HG03025 (cell line): ENCODE measurements at regions not wholly inside any gene's neighbourhood (a gene's known extent, or its start where the extent isn't known, plus 50 kb on each side); places are given as distances from the start of the nearest gene placed in this dataset.
"Not testable (repeated sequence)": the region's sequence is repeated elsewhere in the genome, so short reads cannot be mapped to it uniquely, and the experiment has no call there.

Experiments
- ATAC-seq: cut with Tn5 transposase; IDR thresholded peaks from one replicate; pipeline ENCODE4 v1.9.1; 2021; ENCODE audit warnings: mild to moderate bottlenecking, moderate library complexity; ENCODE audit not compliant: unreplicated experiment, low FRiP score

DNA sequence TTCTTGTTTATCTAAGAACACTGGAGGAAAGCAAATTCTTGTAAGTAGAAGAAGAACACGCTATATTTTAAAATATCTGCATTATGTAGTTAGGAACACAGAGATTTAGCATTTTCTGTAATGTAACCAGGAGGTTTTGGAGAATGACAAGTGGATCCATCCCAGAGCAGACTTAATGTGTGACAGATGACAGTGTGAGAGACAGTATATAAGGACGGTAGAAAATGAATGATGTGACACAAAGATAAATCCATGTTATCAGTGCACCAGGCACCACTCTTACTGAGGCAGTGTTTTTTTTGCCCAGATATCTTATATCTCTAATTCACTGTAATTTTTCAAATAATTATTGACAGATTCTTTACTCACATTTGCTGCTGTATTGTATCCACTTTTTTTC lies 239.0 kb upstream of the KCNN2 start:
- no peak for ATAC-seq

- ATAC-seq, result no peak
Measured at GRCh38 chr5:114123654-114124053, 238.2 kb upstream of the KCNN2 start.

DNA sequence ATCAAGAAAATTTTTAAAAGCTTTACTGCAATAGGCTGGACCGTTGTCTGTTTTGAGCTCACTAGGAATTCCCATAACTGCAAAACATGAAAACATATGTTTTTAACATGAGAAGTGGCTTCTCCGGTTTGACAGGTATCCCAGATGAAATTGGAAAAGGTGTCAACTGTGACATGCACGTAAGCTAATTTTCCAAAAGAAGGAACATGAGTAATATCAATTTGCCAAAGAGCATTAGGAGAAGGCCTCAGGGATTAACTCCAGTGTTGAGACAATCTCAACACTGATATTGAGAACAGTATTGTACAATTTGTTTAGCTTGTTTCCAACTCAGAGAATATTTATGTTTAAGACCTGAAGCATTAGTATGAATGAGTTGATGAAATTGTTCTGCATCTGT lies 215.5 kb upstream of the KCNN2 start:
- no peak for ATAC-seq

- no peak for ATAC-seq
Measured at GRCh38 chr5:114148253-114148652, 213.6 kb upstream of the KCNN2 start.

DNA sequence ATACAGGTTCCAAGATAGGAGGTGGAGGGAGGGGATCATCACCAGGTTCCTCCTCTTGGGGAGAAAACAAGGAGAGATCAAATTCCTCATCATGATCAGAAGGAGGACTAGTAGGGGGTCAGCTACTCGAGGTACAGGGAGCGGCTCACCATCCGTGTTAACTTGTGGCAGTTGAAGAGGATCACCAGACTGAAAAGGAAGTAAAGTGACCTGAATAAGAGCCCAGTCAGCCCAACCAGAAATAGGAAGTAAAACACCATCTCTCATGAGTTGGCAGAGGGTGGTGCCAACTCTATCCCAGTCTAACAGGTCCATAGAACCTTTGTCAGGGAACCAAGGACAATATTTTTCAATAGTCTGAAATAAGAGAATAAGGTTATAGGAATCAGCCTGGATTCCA lies 213.1 kb upstream of the KCNN2 start:
- ATAC-seq, result not testable (repeated sequence)

DNA sequence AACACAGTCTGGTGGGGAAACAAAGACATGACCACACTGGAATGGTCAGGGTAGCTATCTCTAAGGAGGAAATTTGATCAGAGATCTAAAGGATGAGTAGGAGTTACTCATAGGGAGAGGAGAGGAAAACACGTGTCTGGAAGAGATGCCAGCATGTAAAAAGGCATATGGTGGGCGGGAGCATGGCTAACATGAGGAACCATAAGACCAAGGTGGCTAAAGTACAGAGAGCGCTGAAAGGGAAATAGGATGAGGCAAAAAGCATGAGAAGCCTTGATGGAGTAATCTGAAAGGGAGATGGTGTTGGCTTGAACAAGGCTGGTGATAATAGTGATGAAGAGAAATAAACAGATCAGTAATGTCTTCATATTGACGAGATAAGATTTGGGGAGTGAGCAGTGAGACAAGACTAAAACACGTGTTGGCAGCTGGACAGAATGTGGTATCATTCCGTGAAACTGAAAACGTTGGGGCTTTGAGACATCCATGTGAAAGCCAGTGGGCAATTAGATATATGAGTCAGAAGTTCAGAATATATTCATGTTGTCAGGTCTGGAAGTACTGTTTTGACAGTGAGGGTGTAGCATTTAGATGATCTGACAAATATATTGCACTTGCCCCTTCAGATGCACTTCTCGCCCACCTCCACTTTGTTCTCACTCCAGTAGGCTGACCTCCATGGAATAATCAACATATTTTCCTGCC lies 209.1 kb upstream of the KCNN2 start:
- no peak for ATAC-seq

DNA sequence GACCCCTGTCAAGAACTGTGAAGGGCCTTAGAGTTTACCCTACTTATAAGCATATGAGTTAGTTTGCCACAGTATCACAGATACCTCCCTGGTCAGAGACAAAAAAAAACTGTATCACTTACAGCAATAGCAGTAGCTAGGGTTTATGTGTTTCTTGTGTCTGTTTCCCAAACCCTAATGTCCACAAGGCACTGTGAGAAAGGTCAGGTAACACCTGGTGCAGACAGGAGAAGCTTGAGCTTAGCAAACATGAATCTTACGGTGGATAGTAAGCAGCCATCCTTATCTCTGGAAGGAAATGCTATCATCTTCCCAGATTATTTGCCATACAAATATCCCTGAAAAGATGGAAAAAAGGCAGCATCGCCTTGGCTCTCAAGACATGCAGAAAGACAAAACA lies 208.5 kb upstream of the KCNN2 start:
- ATAC-seq, result no peak

- ATAC-seq, result no peak
Measured at GRCh38 chr5:114153833-114154232, 208.0 kb upstream of the KCNN2 start.

GRCh38 chr5:114166081-114166480 lies 195.8 kb upstream of the KCNN2 start:
- ATAC-seq, result no peak

GRCh38 chr5:114174131-114174530 lies 187.7 kb upstream of the KCNN2 start:
- no peak for ATAC-seq

GRCh38 chr5:114174837-114175236 lies 187.0 kb upstream of the KCNN2 start:
- ATAC-seq, result no peak

- ATAC-seq, result no peak
Measured at GRCh38 chr5:114176356-114176755, 185.5 kb upstream of the KCNN2 start.

- no peak for ATAC-seq
Measured at GRCh38 chr5:114179134-114179533, 182.7 kb upstream of the KCNN2 start.

DNA sequence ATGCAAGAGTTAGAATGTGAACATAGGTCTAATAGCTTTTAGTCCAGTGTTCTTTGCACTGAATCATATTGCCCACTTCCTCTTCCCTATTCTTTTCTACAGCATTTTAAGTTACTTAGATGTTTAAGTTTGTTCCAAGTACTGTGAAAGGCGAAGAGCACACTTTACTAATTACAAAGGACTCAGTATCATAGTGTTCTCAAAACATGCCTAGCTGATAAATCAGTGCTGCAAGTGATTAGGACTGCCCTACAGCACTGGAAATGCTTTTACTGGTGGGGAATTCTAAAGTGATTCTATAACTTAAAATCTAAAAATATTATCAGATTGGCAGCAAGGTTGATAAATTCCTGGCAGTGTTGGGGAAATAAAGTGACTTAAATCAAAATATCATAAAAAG lies 177.9 kb upstream of the KCNN2 start:
- ATAC-seq, result no peak

GRCh38 chr5:114185274-114185673 lies 176.6 kb upstream of the KCNN2 start:
- ATAC-seq, result no peak

DNA sequence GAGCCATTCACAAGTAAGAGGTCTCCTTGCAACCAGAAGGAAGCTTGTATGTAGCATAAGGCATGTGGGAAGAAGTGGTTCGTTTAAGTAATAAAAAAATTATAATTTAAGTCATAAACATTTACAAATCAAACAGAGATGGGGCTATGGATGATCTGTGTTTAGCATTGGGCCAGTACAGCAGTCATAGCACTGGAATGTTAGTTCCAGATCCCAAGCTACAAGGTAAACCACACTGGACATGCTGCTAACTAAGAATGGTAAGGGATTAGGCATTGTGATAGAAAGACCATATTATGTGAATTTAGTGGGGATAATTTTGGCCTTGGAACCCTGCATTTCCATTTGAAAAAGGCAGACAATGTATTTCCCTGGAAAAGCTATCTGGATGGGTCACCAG lies 170.4 kb upstream of the KCNN2 start:
- ATAC-seq, result no peak

DNA sequence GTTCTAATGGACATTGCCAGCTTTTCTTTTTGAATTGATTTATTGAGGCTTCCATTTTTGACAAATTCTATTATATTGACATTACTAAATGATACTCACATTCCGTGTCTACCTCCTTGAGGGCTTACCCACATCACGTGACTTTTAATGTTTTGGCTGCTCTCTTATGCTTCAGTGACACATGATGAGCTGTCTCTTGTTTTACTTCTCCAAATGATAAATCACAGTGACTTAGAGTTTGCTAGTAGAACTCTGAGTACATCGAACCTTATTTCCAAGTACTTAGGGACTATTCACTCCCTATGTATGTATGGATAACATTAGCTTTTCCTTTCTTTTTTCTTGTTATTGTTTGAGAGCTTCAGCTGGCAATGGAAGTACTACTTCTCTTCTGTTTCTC lies 169.8 kb upstream of the KCNN2 start:
- no peak for ATAC-seq

DNA sequence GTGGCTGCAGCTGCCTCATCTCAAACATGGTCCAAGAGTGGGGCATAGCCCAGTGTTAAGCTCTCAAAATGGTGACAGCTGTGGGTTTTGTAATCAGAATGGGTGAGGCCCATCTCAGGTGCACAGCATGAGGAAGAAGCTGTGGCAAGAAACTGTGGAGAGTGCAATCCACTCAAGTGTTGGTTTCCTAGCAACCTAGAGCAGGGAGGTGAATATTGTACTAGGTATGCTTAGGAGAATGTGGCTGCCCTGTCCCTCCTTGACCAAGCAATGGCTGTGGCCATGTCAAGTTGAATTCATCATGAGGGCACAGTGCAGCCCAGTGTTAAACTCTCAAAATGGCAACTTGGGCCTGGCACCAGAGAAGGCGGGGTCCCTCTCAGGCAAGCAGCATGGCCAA lies 160.5 kb upstream of the KCNN2 start:
- no peak for ATAC-seq

- no peak for ATAC-seq
Measured at GRCh38 chr5:114204923-114205322, 156.9 kb upstream of the KCNN2 start.

GRCh38 chr5:114206640-114207039 lies 155.2 kb upstream of the KCNN2 start:
- ATAC-seq, result no peak

GRCh38 chr5:114207615-114208014 lies 154.3 kb upstream of the KCNN2 start:
- no peak for ATAC-seq

DNA sequence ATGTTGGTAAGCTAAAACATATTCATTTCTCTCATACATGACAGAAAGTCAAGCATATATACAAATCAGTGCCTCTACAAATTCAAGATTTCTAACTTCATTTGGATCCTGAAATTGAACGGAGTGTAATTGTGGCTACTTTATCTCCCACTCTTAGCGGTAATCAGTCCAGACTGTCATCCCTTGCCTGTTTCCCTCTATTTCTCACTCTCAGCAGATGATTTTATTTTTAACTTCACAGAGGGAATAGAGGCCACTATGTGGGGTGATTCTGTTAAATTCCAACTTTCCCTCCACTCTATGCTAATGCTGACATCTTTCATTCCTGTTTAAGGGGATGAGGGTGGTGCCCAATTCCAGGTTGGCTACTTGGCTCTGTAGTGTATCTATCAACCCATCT lies 153.8 kb upstream of the KCNN2 start:
- no peak for ATAC-seq

DNA sequence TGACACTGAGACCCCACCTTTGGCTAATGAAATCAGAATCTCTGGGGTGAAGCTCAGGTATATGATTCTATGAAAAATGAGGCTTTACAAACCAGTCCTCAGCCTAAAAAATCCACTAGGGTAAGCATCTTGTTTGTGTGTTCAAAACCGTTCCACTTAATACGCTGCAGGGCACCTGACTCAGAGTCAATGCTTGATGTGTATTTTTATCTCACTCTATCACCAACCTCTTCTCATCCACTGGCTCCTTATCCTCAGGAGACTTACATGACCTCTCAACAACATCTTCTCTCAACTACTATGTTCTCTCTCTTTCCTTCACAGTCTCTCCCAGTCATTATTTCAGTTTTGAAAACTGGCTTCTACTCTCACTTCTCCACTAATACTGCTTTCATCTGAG lies 153.3 kb upstream of the KCNN2 start:
- ATAC-seq, result no peak
